ENCODE measurements at regions not wholly inside any gene's neighbourhood (a gene's known extent, or its start where the extent isn't known, plus 50 kb on each side); places are given as distances from the start of the nearest gene placed in this dataset.

DNA sequence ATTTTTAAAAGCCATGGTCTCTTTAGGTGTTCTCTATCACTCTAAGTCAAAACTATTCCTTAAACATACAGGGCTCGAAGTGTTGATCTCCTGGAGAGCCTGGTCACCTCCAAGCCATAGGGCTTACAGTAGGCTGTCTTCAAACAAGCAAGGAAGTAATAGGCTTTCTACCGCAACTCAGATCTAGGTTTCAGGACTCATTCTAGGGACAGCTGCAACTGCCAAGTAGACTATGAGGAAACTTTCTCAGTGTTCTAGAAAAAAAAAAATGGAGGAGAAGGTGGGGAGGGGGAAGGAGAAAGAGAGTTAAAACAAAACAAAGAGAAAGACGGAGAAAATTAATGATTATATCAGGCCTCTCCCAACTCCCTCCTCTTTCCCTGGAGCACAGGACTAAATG, 106.9 kb upstream of the ETV6 start:
- peaks cover 0 to 5% of the 10 kb centered on the region in 2 experiments; a peak in 2 of 5 replicates for H3K9me3 Mint-ChIP-seq
- no peak overlapping the region for H3K27ac ChIP-seq (ENCODE audit: insufficient read length, low read depth, low read length)
- H4K8ac ChIP-seq (replicated peaks; ENCODE audit: insufficient read length, low read depth, low read length), result no peak overlapping the region
- H3K79me2 ChIP-seq (ENCODE audit: insufficient read depth, low read length), result no peaks in the 10 kb centered on the region
- no CpG with 5 or more reads among the region's 3 CpGs for WGBS (ENCODE audit: extremely low coverage, insufficient read length, low lambda C conversion rate)
- no peak overlapping the region for H3K4ac ChIP-seq (ENCODE audit: low read depth, low read length)
- no peak overlapping the region for H3K9ac ChIP-seq (ENCODE audit: extremely low read depth, insufficient read length, low read length)
- H3K4me1 ChIP-seq (ENCODE audit: insufficient read depth, low read length), result peaks cover 11% of the 10 kb centered on the region; the same call in 1 of the 2 replicates
- TF ChIP-seq, protein P1, sequence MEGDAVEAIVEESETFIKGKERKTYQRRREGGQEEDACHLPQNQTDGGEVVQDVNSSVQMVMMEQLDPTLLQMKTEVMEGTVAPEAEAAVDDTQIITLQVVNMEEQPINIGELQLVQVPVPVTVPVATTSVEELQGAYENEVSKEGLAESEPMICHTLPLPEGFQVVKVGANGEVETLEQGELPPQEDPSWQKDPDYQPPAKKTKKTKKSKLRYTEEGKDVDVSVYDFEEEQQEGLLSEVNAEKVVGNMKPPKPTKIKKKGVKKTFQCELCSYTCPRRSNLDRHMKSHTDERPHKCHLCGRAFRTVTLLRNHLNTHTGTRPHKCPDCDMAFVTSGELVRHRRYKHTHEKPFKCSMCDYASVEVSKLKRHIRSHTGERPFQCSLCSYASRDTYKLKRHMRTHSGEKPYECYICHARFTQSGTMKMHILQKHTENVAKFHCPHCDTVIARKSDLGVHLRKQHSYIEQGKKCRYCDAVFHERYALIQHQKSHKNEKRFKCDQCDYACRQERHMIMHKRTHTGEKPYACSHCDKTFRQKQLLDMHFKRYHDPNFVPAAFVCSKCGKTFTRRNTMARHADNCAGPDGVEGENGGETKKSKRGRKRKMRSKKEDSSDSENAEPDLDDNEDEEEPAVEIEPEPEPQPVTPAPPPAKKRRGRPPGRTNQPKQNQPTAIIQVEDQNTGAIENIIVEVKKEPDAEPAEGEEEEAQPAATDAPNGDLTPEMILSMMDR (conservative IDR thresholded peaks at IDR 0.05), result no peak
- no peak overlapping the region for H2BK5ac ChIP-seq (ENCODE audit: insufficient read length, low read length)
- no peaks in the 10 kb centered on the region for H3K79me1 ChIP-seq (ENCODE audit: insufficient read depth, low read depth, low read length, poor library complexity, severe bottlenecking)
- peaks cover 5% of the 10 kb centered on the region; the same call in 1 of the 2 replicates for H3K27me3 Mint-ChIP-seq (ENCODE audit: low read depth)
- no peak overlapping the region for H3K56ac ChIP-seq (ENCODE audit: insufficient read length, low read depth, low read length)
- H3K23ac ChIP-seq (ENCODE audit: insufficient read length, low read depth, low read length), result no peak overlapping the region
- H2BK120ac ChIP-seq (ENCODE audit: low read depth, low read length, poor library complexity, severe bottlenecking), result no peak overlapping the region
- no peak overlapping the region for H2BK15ac ChIP-seq (ENCODE audit: low read depth, low read length)
- H3K27ac Mint-ChIP-seq, result no peak overlapping the region
- H2AFZ ChIP-seq (ENCODE audit: low read length), result no peak overlapping the region
- H3K4me3 Mint-ChIP-seq, result no peak overlapping the region
- no peaks in the 10 kb centered on the region for H3K36me3 Mint-ChIP-seq (ENCODE audit: insufficient read depth in 1 of 3, low read depth in 3 of 3)
- no peak overlapping the region for H2BK20ac ChIP-seq (ENCODE audit: low read depth, low read length, poor library complexity, severe bottlenecking)
- H3K9me3 ChIP-seq (ENCODE audit: control insufficient read depth, low read depth, low read length), result no peaks in the 10 kb centered on the region
- no peaks in the 10 kb centered on the region for H3K23me2 ChIP-seq (ENCODE audit: insufficient read length, low read depth, low read length, poor library complexity, severe bottlenecking)
- peaks cover 2% of the 10 kb centered on the region for H4K20me1 ChIP-seq (ENCODE audit: control insufficient read depth, insufficient read depth, insufficient read length)
- peaks cover 5 to 10% of the 10 kb centered on the region in 2 experiments; a peak in 3 of 4 replicates for H3K4me1 Mint-ChIP-seq
- no peak overlapping the region for H3K18ac ChIP-seq (ENCODE audit: insufficient read length, low read depth, low read length)
- H3K27me3 ChIP-seq (ENCODE audit: insufficient read depth, low read length), result no peaks in the 10 kb centered on the region
- H2AK5ac ChIP-seq (ENCODE audit: insufficient read length, low read length), result no peak overlapping the region
- no peak overlapping the region for H3K4me2 ChIP-seq (ENCODE audit: insufficient read depth, insufficient read length, low read length)
- DNase-seq, result no peak
- H2BK12ac ChIP-seq (ENCODE audit: insufficient read length, low read depth, low read length), result no peak overlapping the region
- H3K14ac ChIP-seq (ENCODE audit: insufficient read depth, low read length), result no peak overlapping the region
- no peak overlapping the region for H4K91ac ChIP-seq (ENCODE audit: insufficient read length, low read depth, low read length)
- no peak overlapping the region for H4K5ac ChIP-seq (ENCODE audit: insufficient read length, low read depth, low read length)
- H3T11ph ChIP-seq (ENCODE audit: low read length), result no peak overlapping the region
